ENCODE measurements at regions not wholly inside any gene's neighbourhood (a gene's known extent, or its start where the extent isn't known, plus 50 kb on each side); places are given as distances from the start of the nearest gene placed in this dataset.

GRCh38 chr2:215753808-215754207, 259.5 kb downstream of the MREG start:
- no peaks in the 10 kb centered on the region for H3K27me3 ChIP-seq
- peaks cover 0 to 33% of the 10 kb centered on the region in 2 donors for H3K4me1 ChIP-seq
- intact Hi-C loops (cut with DNase I): loop anchor here (10.0 kb wide), 1 partner anchor 161 kb away; no protein-coding TSS in a partner anchor

DNA sequence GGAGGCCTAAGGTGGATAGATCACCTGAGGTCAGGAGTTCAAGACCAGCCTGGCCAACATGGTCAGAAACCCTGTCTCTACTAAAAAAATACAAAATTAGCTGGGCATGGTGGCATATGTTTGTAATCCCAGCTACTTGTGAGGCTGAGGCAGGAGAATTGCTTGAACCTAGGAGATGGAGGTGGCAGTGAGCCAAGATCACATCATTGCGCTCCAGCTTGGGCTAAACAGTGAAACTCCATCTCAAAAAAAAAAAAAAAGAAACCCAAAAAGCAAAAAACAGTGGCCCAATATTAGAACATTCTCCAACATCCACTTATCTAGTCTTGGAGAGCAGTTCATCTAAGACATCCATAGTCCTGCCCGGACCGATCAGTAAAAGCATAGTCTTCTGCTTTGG, 260.4 kb downstream of the MREG start:
- no peak for DNase-seq (ENCODE audit: low spot score in 2 of 2)
- no peak overlapping the region for H3K4me3 ChIP-seq
- intact Hi-C loops (cut with DNase I): loop anchor here (10.0 kb wide), 1 partner anchor 162 kb away; no protein-coding TSS in a partner anchor
- H3K36me3 ChIP-seq: no peaks in the 10 kb centered on the region
- no peaks in the 10 kb centered on the region for H3K9me3 ChIP-seq
- H3K4me1 ChIP-seq: peaks cover 0 to 36% of the 10 kb centered on the region in 2 donors
- no peak overlapping the region for H3K27ac ChIP-seq
- no peaks in the 10 kb centered on the region for H3K27me3 ChIP-seq
- TF ChIP-seq, protein P1, sequence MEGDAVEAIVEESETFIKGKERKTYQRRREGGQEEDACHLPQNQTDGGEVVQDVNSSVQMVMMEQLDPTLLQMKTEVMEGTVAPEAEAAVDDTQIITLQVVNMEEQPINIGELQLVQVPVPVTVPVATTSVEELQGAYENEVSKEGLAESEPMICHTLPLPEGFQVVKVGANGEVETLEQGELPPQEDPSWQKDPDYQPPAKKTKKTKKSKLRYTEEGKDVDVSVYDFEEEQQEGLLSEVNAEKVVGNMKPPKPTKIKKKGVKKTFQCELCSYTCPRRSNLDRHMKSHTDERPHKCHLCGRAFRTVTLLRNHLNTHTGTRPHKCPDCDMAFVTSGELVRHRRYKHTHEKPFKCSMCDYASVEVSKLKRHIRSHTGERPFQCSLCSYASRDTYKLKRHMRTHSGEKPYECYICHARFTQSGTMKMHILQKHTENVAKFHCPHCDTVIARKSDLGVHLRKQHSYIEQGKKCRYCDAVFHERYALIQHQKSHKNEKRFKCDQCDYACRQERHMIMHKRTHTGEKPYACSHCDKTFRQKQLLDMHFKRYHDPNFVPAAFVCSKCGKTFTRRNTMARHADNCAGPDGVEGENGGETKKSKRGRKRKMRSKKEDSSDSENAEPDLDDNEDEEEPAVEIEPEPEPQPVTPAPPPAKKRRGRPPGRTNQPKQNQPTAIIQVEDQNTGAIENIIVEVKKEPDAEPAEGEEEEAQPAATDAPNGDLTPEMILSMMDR (IDR thresholded peaks at IDR 0.05): no peak

More at GRCh38 chr2:215753808-215754207, 259.5 kb downstream of the MREG start:
- TF ChIP-seq, protein P1 (IDR thresholded peaks at IDR 0.05): no peak
- Histone ChIP-seq H3K9me3 (no peaks in the 10 kb centered on the region), H3K27ac (no peak overlapping the region), H3K36me3 (no peaks in the 10 kb centered on the region), H3K4me3 (no peak overlapping the region)
- peak in 1 of 2 donors; percentile 88 for DNase-seq (ENCODE audit: low spot score in 2 of 2)

DNA sequence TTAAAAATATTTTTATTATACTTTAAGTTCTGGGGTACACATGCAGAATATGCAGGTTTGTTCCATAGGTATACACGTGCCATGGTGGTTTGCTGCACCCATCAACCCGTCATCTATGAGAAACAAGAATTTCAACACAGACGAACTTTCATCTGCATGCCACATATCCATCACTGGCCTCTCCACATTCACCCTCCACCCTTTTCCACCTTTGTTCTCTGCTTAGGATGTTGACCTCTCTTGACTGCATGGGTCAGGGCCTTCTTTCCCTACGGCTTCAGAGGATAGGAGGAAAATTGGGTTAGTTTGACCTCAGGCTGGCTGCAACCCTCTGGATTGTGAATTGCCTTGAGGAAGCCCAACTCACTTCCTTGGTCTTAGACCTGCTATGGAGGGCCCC, 260.9 kb downstream of the MREG start:
- no peaks in the 10 kb centered on the region for H3K9me3 ChIP-seq
- no peak overlapping the region for H3K4me3 ChIP-seq
- H3K4me1 ChIP-seq: peaks cover 0 to 36% of the 10 kb centered on the region in 2 donors
- H3K27me3 ChIP-seq: no peaks in the 10 kb centered on the region
- no peak overlapping the region for H3K27ac ChIP-seq
- no peak for DNase-seq (ENCODE audit: low spot score in 2 of 2)
- intact Hi-C loops (cut with DNase I): loop anchor here (10.0 kb wide), 1 partner anchor 162 kb away; no protein-coding TSS in a partner anchor
- TF ChIP-seq, protein P1 (IDR thresholded peaks at IDR 0.05): no peak
- no peaks in the 10 kb centered on the region for H3K36me3 ChIP-seq

GRCh38 chr2:215751911-215752272, 261.5 kb downstream of the MREG start:
- H3K36me3 ChIP-seq: no peaks in the 10 kb centered on the region
- no peaks in the 10 kb centered on the region for H3K27me3 ChIP-seq
- DNase-seq (ENCODE audit: low spot score in 2 of 2): no peak
- no peaks in the 10 kb centered on the region for H3K9me3 ChIP-seq
- intact Hi-C loops (cut with DNase I): loop anchor here (10.0 kb wide), 1 partner anchor 163 kb away; no protein-coding TSS in a partner anchor
- H3K27ac ChIP-seq: no peak overlapping the region
- H3K4me3 ChIP-seq: no peak overlapping the region
- peaks cover 3 to 38% of the 10 kb centered on the region in 2 donors for H3K4me1 ChIP-seq
- TF ChIP-seq, protein P1 (IDR thresholded peaks at IDR 0.05): no peak

DNA sequence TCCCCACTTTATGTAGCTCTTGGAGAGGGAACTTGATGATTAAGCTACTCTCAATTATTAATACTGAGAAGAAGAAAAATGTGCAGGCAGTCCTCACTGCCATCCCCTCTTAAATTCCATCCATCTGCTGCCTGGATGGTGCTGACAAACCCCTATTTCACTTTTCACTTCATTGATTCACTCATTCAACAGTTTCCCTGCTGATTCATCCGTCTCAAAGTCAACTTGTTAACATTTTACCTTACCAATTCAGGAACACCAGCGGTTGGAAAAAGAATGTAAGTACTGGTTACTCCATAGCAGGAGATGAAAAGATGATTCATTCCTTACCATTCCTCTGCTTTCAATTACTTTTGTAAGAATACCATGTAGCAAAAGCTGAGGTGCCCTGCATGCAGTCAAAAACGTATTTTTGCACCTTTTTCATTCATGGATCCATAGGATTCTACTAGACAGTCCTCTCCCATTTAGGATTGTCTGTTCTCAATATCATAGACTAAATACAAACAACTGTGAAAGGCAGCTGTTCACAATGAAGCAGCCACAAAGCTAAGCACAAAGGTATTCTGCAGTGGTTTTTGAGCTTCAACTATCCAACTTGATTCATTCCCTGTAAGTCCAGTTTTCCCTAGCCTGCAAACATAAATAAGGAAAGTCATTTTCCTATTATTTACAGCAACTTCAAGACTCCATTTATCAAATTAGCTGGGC, 262.0 kb downstream of the MREG start:
- Histone ChIP-seq H3K9me3 (no peaks in the 10 kb centered on the region), H3K4me1 (peaks cover 5 to 40% of the 10 kb centered on the region in 2 donors), H3K36me3 (no peaks in the 10 kb centered on the region), H3K4me3 (no peak overlapping the region), H3K27me3 (no peaks in the 10 kb centered on the region), H3K27ac (no peak overlapping the region)
- no peak for DNase-seq (ENCODE audit: low spot score in 2 of 2)
- intact Hi-C loops (cut with DNase I): loop anchor here (10.0 kb wide), 1 partner anchor 163 kb away; no protein-coding TSS in a partner anchor
- TF ChIP-seq, protein P1 (IDR thresholded peaks at IDR 0.05): no peak

Data from ascending aorta (tissue), 2 donors.